Cardiac muscle cell (in vitro differentiated cells and primary cell): ENCODE measurements at regions not wholly inside any gene's neighbourhood (a gene's known extent, or its start where the extent isn't known, plus 50 kb on each side); places are given as distances from the start of the nearest gene placed in this dataset.

Source experiments
- DNase-seq, 2 donors: peaks; one replicate each; pipeline versions ENCODE4 v3.0.0 to v3.0.0-alpha.2; 2010 to 2017; ENCODE audit warnings: low read depth in 1 of 2, low spot score in 1 of 2
- H3K27ac ChIP-seq: fragments of 200-600 bp; sonication (generic); 2 replicates; pipeline ENCODE4 v1.5.1; 2016
- H3K27me3 ChIP-seq: fragments of 200-600 bp; sonication (generic); 2 replicates; pipeline ENCODE4 v1.6.0; 2016; ENCODE audit warnings: control low read depth
- H3K36me3 ChIP-seq: fragments of 200-600 bp; sonication (generic); 2 replicates; pipeline ENCODE4 v1.5.1; 2016; ENCODE audit warnings: control low read depth
- H3K4me1 ChIP-seq: fragments of 200-600 bp; sonication (generic); 2 replicates; pipeline ENCODE4 v1.8.1; 2017; ENCODE audit warnings: low read depth, mild to moderate bottlenecking, mixed run types
- H3K4me3 ChIP-seq: fragments of 200-600 bp; sonication (generic); 2 replicates; pipeline ENCODE4 v1.5.1; 2016; ENCODE audit warnings: mild to moderate bottlenecking
- H3K9me3 ChIP-seq: fragments of 200-600 bp; sonication (generic); 2 replicates; pipeline ENCODE4 v1.5.1; 2017; ENCODE audit warnings: low read depth, mild to moderate bottlenecking, control low read depth
- CTCF ChIP-seq: IDR thresholded peaks from 2 replicates; pipeline ENCODE4 v1.5.1; 2012; ENCODE audit warnings: low read depth, mild to moderate bottlenecking, low read length

DNA sequence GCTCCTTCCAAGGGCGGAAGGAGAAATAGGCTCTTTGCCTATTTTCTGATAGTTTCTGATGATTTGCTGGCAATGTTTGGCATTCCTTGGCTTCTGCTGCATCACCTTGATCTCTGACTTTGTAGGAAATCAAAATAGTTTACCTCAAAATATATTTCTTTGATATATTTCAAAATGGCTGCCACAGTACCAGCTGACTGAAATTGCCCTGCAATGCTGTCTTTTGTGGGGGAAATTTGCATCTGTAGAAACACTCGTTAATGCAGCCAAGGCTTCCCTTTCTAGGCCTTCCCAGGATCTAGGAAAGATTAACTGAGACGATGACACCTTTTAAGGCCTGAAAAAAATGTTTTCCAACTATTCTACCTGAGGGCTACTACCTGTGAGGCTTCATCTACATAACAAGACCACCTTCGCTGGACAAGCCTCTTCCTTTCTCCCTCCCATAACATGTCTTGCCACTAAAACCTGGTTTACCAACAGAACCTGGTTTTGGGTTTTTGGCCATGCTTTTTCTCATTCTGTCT is 212.8 kb upstream of the SSTR1 start:
- H3K4me3 ChIP-seq, result no peak overlapping the region
- no peaks in the 10 kb centered on the region for H3K36me3 ChIP-seq
- no peaks in the 10 kb centered on the region for H3K27me3 ChIP-seq
- no peaks in the 10 kb centered on the region for H3K9me3 ChIP-seq
- no peak for TF ChIP-seq CTCF
- no peak for DNase-seq
- H3K27ac ChIP-seq, result no peak overlapping the region
- H3K4me1 ChIP-seq, result no peaks in the 10 kb centered on the region

DNA sequence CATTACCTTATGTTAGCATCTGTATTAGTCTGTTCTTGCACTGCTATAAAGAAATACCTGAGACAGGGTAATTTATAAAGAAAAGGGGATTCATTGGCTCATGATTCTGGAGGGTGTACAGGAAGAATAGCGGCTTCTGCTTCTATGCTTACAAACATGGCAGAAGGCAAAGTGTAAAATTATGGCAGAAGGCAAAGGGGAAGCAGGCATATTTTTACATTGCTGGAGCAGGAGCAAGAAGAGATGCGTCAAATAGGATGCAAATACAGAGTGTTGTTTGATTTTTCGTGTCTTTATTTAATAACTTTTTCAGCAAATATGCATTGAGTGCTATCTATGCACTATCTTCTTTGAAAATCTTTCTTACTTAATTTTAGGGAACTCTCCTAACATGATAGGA is 210.7 kb upstream of the SSTR1 start:
- Histone ChIP-seq H3K27me3 (no peaks in the 10 kb centered on the region), H3K36me3 (no peaks in the 10 kb centered on the region), H3K4me3 (no peak overlapping the region), H3K4me1 (no peaks in the 10 kb centered on the region), H3K27ac (no peak overlapping the region), H3K9me3 (no peaks in the 10 kb centered on the region)
- no peak for DNase-seq
- TF ChIP-seq CTCF, result no peak

GRCh38 chr14:38000340-38000739 is 207.4 kb upstream of the SSTR1 start:
- Histone ChIP-seq H3K27ac (no peak overlapping the region), H3K36me3 (no peaks in the 10 kb centered on the region), H3K4me1 (no peaks in the 10 kb centered on the region), H3K4me3 (no peak overlapping the region), H3K27me3 (no peaks in the 10 kb centered on the region), H3K9me3 (no peaks in the 10 kb centered on the region)
- DNase-seq, result no peak
- TF ChIP-seq CTCF, result no peak

DNA sequence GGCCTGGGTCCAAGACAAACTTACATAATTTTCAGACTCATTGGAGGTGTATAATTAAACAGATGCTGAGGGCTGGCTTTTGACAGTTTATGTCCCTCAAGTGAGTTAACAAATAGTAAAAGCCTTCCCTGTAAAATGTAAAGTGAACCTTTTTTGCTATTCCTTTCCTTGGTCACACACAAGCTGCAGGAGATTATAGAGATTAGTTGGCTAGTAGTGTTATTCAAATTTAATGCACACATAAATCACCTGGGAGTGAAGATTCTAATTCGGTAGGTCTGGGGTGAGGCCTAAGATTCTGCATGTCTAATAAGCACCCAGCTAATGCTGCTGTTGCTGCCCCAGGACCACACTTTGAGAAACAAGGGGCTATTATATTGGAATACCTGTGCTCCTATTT is 206.2 kb upstream of the SSTR1 start:
- Histone ChIP-seq H3K36me3 (no peaks in the 10 kb centered on the region), H3K27me3 (no peaks in the 10 kb centered on the region), H3K4me3 (no peak overlapping the region), H3K27ac (no peak overlapping the region), H3K9me3 (no peaks in the 10 kb centered on the region), H3K4me1 (no peaks in the 10 kb centered on the region)
- no peak for TF ChIP-seq CTCF
- DNase-seq, result no peak

DNA sequence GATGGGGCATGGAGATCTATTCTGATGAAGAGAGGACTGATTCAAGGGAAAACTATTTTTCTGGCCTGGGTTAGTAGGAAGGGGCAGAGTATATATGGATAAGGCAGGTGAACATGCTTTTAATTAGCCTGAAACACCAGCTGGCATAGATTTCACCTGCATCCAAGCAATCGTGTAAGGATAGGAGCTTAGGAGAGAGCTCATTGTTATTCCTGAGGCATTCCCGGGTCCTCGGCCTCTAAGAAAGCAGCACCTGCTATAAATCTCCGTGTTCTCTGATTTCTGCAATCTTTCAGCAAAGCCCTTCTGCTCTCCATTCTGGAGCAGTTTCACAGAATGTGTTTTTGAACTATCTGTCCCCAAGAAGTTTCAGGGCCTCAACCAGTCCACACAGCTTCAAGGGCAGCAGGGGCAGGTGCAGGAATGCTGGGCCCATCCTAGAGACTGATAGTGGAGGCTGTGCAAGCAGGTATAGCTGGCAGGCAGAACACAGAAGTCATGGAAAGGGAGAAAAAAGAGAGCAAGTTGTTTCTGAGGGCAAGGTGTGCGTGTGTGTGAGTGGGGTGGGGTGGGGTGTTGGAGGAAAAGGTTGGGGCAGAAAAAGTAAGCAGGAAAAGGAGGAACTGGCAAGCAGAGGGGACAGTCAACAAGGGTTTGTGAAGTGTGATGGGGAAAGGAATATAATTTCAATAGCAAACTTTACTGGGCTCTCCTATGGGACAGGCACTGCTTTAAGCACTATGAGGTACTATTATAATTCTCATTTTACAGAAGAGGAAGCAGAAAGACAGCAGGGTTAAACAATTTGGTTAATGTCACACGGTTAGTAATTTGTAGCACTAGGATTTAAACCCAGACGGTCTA is 203.7 kb upstream of the SSTR1 start:
- no peak for DNase-seq
- Histone ChIP-seq H3K36me3 (no peaks in the 10 kb centered on the region), H3K27me3 (no peaks in the 10 kb centered on the region), H3K4me1 (no peaks in the 10 kb centered on the region), H3K27ac (no peak overlapping the region), H3K9me3 (no peaks in the 10 kb centered on the region), H3K4me3 (no peak overlapping the region)
- TF ChIP-seq CTCF, result no peak
